Mammary epithelial cell (primary cell): ENCODE measurements at regions not wholly inside any gene's neighbourhood (a gene's known extent, or its start where the extent isn't known, plus 50 kb on each side); places are given as distances from the start of the nearest gene placed in this dataset.

Experiments used
- EZH2 ChIP-seq: IDR thresholded peaks from 2 replicates; pipeline ENCODE4 v1.6.1; 2012; ENCODE audit warnings: low read length, inconsistent platforms, borderline replicate concordance
- TF ChIP-seq, protein P1 (sequence below), 2 donors: IDR thresholded peaks in 1 of 2; conservative IDR thresholded peaks in 1 of 2; 2 replicates each; pipeline ENCODE4 v1.5.1; 2011 to 2012; ENCODE audit warnings: inconsistent platforms in 2 of 2, low read length in 2 of 2, mild to moderate bottlenecking in 2 of 2, control low read depth in 1 of 2, low read depth in 1 of 2; ENCODE audit not compliant: insufficient read depth in 1 of 2; ENCODE audit errors: extremely low read depth in 1 of 2

- TF ChIP-seq, protein P1, sequence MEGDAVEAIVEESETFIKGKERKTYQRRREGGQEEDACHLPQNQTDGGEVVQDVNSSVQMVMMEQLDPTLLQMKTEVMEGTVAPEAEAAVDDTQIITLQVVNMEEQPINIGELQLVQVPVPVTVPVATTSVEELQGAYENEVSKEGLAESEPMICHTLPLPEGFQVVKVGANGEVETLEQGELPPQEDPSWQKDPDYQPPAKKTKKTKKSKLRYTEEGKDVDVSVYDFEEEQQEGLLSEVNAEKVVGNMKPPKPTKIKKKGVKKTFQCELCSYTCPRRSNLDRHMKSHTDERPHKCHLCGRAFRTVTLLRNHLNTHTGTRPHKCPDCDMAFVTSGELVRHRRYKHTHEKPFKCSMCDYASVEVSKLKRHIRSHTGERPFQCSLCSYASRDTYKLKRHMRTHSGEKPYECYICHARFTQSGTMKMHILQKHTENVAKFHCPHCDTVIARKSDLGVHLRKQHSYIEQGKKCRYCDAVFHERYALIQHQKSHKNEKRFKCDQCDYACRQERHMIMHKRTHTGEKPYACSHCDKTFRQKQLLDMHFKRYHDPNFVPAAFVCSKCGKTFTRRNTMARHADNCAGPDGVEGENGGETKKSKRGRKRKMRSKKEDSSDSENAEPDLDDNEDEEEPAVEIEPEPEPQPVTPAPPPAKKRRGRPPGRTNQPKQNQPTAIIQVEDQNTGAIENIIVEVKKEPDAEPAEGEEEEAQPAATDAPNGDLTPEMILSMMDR (conservative IDR thresholded peaks at IDR 0.05 in 1 of 2, IDR thresholded peaks at IDR 0.05 in 1 of 2; ENCODE audit: extremely low read depth in 1 of 2, insufficient read depth in 1 of 2, low read depth in 1 of 2, low read length in 2 of 2) = no peak
- TF ChIP-seq EZH2 = no peak
Observed at GRCh38 chr7:68362745-68363518, 1235.3 kb upstream of the AUTS2 start.
